Smooth muscle cell (in vitro differentiated cells): ENCODE measurements at regions not wholly inside any gene's neighbourhood (a gene's known extent, or its start where the extent isn't known, plus 50 kb on each side); places are given as distances from the start of the nearest gene placed in this dataset.

Experiments
- DNase-seq: peaks from one replicate; lab custom pipeline; 2025; ENCODE audit not compliant: unreplicated experiment; lab: John Stamatoyannopoulos, UW
- H2AFZ ChIP-seq: fragments of 200-600 bp; sonication (generic); 2 replicates; pipeline ENCODE4 v1.6.0; 2016; ENCODE audit warnings: antibody characterized with exemption, low read depth, mild to moderate bottlenecking
- H3F3A ChIP-seq: fragments of 200-600 bp; sonication (generic); 2 replicates; pipeline ENCODE4 v1.6.0; 2017; ENCODE audit warnings: antibody characterized with exemption, low read depth
- H3K27ac ChIP-seq: fragments of 200-600 bp; sonication (generic); 2 replicates; pipeline ENCODE4 v1.5.1; 2016; ENCODE audit warnings: low read depth, mild to moderate bottlenecking
- H3K27me3 ChIP-seq: fragments of 200-600 bp; sonication (generic); 2 replicates; pipeline ENCODE4 v1.6.1; 2016; ENCODE audit warnings: low read depth, mild to moderate bottlenecking
- H3K36me3 ChIP-seq: fragments of 200-600 bp; sonication (generic); 2 replicates; pipeline ENCODE4 v1.5.1; 2016; ENCODE audit warnings: low read depth
- H3K4me1 ChIP-seq: fragments of 200-600 bp; sonication (generic); 2 replicates; pipeline ENCODE4 v1.5.1; 2016; ENCODE audit warnings: low read depth
- H3K4me2 ChIP-seq: fragments of 200-600 bp; sonication (generic); 2 replicates; pipeline ENCODE4 v1.6.0; 2016; ENCODE audit warnings: mild to moderate bottlenecking
- H3K4me3 ChIP-seq: fragments of 200-600 bp; sonication (generic); 2 replicates; pipeline ENCODE4 v1.5.1; 2016; ENCODE audit warnings: mild to moderate bottlenecking
- H3K79me2 ChIP-seq: fragments of 200-600 bp; sonication (generic); 2 replicates; pipeline ENCODE4 v1.6.0; 2016; ENCODE audit warnings: low read depth, mild to moderate bottlenecking
- H3K9ac ChIP-seq: fragments of 200-600 bp; sonication (generic); 2 replicates; pipeline ENCODE4 v1.6.0; 2016; ENCODE audit warnings: low read depth
- H3K9me3 ChIP-seq: fragments of 200-600 bp; sonication (generic); replicated peaks from 2 replicates; pipeline ENCODE4 v1.5.1; 2016; ENCODE audit warnings: low read depth
- H4K20me1 ChIP-seq: fragments of 200-600 bp; sonication (generic); 2 replicates; pipeline ENCODE4 v1.6.0; 2016; ENCODE audit warnings: low read depth
- CTCF ChIP-seq: fragments of 200-600 bp; sonication (generic); IDR thresholded peaks from 2 replicates; pipeline ENCODE4 v1.5.1; 2017; ENCODE audit warnings: borderline replicate concordance, mild to moderate bottlenecking, antibody characterized with exemption; ENCODE audit not compliant: insufficient read depth, poor library complexity, severe bottlenecking
- WGBS: methylation state at CpG from one replicate; pipeline ENCODE4 v1.1.7; 2016; ENCODE audit warnings: low lambda C conversion rate; 5-methylcytosine and 5-hydroxymethylcytosine counted together

- Histone ChIP-seq H3K36me3 (no peaks in the 10 kb centered on the region), H3K4me2 (peak overlapping the region; percentile 74), H3K9me3 (no peaks in the 10 kb centered on the region), H4K20me1 (no peaks in the 10 kb centered on the region), H3K4me1 (peaks cover 13% of the 10 kb centered on the region), H3K27me3 (no peaks in the 10 kb centered on the region), H2AFZ (no peak overlapping the region), H3K9ac (no peak overlapping the region), H3K79me2 (no peaks in the 10 kb centered on the region), H3F3A (peaks cover 21% of the 10 kb centered on the region), H3K27ac (peak overlapping the region; percentile 66), H3K4me3 (no peak overlapping the region)
- 85% methylated on average over 2 of the region's 2 CpGs for WGBS
- no peak for TF ChIP-seq CTCF
- DNase-seq = no peak
Observed at GRCh38 chr12:42741091-42741490, 151.5 kb upstream of the PRICKLE1 start.

- no peak overlapping the region for H3K4me3 ChIP-seq
- peaks cover 13% of the 10 kb centered on the region for H3F3A ChIP-seq
- peaks cover 8% of the 10 kb centered on the region for H3K4me1 ChIP-seq
- H2AFZ ChIP-seq = no peak overlapping the region
- no peaks in the 10 kb centered on the region for H3K79me2 ChIP-seq
- no peak overlapping the region for H3K9ac ChIP-seq
- DNase-seq = no peak
- no peaks in the 10 kb centered on the region for H4K20me1 ChIP-seq
- H3K36me3 ChIP-seq = no peaks in the 10 kb centered on the region
- peak overlapping the region; percentile 76 for H3K4me2 ChIP-seq
- H3K27me3 ChIP-seq = no peaks in the 10 kb centered on the region
- no peak for TF ChIP-seq CTCF
- no peaks in the 10 kb centered on the region for H3K9me3 ChIP-seq
- H3K27ac ChIP-seq = no peak overlapping the region
- WGBS = 73% methylated on average over 3 of the region's 3 CpGs
Observed at GRCh38 chr12:42737398-42737797, 147.9 kb upstream of the PRICKLE1 start.

GRCh38 chr12:42735861-42736361 lies 146.4 kb upstream of the PRICKLE1 start:
- H3K27me3 ChIP-seq = no peaks in the 10 kb centered on the region
- peak overlapping the region; percentile 17 for H3K4me3 ChIP-seq
- peak overlapping the region; percentile 76 for H3K4me2 ChIP-seq
- no peaks in the 10 kb centered on the region for H3K9me3 ChIP-seq
- H4K20me1 ChIP-seq = no peaks in the 10 kb centered on the region
- no peak overlapping the region for H2AFZ ChIP-seq
- no peak overlapping the region for H3K9ac ChIP-seq
- H3F3A ChIP-seq = peaks cover 21% of the 10 kb centered on the region
- peaks cover 8% of the 10 kb centered on the region for H3K4me1 ChIP-seq
- peak overlapping the region; percentile 37 for H3K27ac ChIP-seq
- H3K36me3 ChIP-seq = no peaks in the 10 kb centered on the region
- no peak for TF ChIP-seq CTCF
- no peak for DNase-seq
- WGBS = 10% methylated on average over 11 of the region's 11 CpGs
- H3K79me2 ChIP-seq = no peaks in the 10 kb centered on the region

- peaks cover 18% of the 10 kb centered on the region for H3K4me1 ChIP-seq
- H3K27ac ChIP-seq = no peak overlapping the region
- WGBS = 84% methylated on average over 3 of the region's 3 CpGs
- H4K20me1 ChIP-seq = no peaks in the 10 kb centered on the region
- no peak overlapping the region for H3K4me2 ChIP-seq
- no peak overlapping the region for H3K9ac ChIP-seq
- peaks cover 31% of the 10 kb centered on the region for H3F3A ChIP-seq
- no peaks in the 10 kb centered on the region for H3K79me2 ChIP-seq
- no peaks in the 10 kb centered on the region for H3K9me3 ChIP-seq
- H3K27me3 ChIP-seq = no peaks in the 10 kb centered on the region
- H2AFZ ChIP-seq = no peak overlapping the region
- no peak overlapping the region for H3K4me3 ChIP-seq
- H3K36me3 ChIP-seq = no peaks in the 10 kb centered on the region
- DNase-seq = no peak
- no peak for TF ChIP-seq CTCF
Observed at GRCh38 chr12:42733911-42734310, 144.4 kb upstream of the PRICKLE1 start.
